ENCODE measurements at regions not wholly inside any gene's neighbourhood (a gene's known extent, or its start where the extent isn't known, plus 50 kb on each side); places are given as distances from the start of the nearest gene placed in this dataset.
A peak's percentile ranks its signal among the peaks of the same experiment; 100 is the strongest.
"Not testable (repeated sequence)": the region's sequence is repeated elsewhere in the genome, so short reads cannot be mapped to it uniquely, and the experiment has no call there.

DNA sequence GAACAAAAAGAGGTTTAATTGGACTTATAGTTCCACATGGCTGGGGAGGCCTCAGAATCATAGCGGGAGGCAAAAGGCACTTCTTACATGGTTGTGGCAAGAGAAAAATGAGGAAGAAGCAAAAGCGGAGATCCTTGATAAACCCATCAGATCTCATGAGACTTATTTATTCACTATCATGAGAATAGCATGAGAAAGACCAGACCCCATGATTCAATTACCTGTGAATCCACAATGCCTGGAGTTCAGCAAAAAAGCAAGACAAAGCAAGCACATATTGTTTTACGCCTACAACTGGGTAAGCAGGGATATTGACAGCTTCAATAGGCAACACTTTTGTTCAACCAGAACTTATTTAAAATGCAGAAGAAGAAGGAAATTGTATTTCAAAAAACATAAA lies 218.2 kb downstream of the RPL10L start:
- DNase-seq (ENCODE audit: low spot score), result no peak

DNA sequence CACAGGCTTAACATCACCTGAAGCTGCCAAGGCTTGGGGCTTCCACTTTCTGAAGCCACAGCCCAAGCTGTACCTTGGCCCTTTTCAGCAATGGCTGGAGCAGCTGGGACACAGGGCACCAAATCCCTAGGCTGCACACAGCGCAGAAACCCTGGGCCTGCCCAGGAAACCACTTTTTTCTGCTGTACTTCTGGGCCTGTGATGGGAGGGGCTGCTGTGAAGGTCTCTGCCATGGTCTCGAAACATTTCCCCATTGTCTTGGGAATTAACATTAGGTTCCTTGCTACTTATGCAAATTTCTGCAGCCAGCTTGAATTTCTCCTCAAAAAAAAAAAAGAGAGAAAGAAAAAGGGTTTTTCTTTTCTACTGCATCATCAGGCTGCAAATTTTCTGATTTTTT lies 219.1 kb downstream of the RPL10L start:
- no peak for DNase-seq (ENCODE audit: low spot score)

DNA sequence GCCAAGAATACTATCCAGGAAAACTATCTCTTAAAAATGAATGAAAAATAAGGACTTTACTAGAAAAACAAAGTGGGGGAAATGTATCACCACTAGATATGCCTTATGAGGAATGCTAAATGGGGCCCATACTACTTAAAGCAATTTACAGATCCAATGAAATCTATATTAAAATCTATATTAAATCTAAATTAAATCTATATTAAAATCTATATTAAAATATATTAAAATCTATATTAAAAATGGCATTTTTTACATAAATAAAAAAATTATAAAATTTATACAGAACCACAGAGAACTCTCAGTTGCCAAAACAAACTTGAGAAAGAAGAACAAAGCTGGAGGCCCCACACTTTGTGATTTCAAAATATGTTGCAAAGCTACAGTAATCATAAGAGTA lies 234.5 kb downstream of the RPL10L start:
- DNase-seq (ENCODE audit: low spot score), result no peak

DNA sequence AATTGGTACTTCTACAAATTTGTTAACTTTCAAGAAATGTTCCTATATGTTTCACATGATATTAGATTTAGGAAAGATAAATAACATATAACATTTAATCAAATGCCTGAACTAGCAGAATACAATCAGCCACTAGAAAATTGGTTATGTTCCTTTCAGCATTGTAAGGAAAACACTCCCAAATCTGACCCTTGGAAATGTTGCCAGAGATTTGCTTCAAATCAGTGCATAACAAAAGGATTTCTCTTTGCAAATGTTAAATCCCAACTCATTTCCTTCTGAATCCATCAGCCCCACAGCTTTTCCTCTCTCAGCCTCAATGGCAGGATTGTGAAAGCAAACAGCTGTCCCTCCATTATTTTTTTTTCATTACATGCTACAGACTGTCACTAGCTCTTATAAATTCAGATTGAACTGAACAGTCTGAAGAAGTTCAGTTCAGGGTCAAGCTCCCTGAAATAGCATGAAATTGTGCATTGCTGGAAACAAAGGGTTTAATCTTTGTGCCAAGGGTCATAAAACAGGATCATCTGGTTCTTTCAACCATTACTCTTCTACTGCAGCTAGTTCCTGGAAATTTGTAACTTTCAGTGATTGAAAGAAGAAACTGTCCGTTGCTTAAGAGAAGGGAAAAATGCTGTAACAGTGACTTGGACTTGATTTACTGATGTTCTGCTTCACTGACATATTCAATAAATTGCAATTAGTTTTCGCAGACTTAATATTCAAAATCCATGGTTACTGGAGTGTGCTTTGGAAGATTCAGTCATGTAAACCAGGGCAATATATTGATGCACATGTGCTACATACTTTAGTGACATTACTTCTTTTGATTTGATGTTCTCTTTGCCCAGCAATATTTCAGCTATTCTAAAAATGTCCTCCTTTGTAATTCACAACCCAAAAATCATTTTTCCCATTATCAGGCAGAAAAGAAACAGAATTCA lies 246.4 kb downstream of the RPL10L start:
- no peak for DNase-seq (ENCODE audit: low spot score)

DNA sequence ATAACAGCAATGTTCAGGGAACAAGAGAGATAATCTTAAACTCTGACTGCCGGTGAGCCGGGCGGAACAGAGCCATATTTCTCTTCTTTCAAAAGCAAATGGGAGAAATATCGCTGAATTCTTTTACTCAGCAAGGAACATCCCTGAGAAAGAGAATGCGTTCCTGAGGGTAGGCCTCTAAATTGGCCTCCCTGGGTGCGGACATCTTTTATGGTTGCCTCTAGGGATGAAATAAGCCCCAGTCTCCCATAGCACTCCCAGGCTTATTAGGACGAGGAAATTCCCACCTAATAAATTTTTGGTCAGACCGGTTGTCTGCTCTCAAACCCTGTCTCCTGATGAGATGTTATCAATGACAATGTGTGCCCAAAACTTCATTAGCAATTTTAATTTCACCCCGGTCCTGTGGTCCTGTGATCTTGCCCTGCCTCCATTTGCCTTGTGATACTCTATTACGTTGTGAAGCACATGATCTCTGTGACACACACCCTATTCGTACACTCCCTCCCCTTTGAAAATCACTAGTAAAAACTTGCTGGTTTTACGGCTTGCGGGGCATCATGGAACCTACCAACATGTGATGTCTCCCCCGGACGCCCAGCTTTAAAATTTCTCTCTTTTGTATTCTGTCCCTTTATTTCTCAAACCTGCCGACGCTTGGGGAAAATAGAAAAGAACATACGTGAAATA lies 249.4 kb downstream of the RPL10L start:
- DNase-seq (ENCODE audit: low spot score), result not testable (repeated sequence)

DNA sequence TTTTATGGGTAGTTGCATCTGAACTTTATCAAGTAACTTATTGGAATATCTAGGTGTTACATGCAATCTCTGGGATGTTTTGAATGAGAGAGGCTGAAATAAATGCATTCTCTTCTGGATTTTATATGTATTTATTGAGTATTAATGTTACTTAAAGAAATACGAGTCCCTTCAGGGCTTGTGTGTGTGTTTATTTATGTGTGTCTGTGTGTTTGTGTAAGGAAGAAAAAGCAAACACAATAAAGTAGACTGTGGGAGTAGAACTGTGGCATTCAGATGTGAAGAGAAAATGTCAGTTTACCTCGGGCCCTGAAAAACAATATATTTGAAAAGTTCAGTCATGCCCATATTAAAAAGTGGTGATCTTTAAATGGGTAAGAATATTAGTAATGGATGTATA lies 250.5 kb downstream of the RPL10L start:
- no peak for DNase-seq (ENCODE audit: low spot score)

DNA sequence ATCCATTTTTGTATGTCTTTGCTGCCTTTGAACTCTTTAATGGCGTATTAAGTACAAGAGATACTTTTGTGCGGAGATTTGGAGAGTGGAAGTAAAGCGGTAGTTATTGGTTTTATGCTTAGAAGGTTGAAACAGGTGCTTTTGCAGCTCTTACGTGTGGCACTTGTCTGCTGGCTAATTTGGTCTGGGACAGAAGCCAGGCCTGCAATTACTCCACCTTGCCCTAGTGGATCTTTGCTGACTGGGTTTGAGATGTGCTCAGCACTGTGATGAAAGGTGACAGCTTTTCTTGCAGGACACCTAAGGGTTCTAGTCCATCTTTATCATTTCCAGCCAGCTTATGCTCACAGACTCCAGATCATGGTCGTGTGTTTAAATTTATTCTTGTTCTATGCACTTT lies 252.5 kb downstream of the RPL10L start:
- no peak for DNase-seq (ENCODE audit: low spot score)

DNA sequence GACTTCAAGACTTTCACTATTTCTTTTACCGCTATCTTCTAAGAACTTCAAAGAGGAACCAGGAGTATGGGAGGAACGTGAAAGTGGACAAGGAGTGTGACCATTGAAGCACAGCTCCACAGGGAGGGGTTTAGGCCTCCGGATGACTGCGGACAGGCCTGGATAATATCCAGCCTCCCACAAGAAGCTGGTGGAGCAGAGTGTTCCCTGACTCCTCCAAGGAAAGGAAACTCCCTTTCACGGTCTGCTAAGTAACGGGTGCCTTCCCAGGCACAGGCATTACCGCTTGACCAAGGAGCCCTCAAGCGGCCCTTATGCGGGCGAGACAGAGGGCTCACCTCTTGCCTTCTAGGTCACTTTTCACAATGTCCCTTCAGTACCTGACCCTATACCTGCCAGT lies 267.0 kb downstream of the RPL10L start:
- no peak for DNase-seq (ENCODE audit: low spot score)

DNA sequence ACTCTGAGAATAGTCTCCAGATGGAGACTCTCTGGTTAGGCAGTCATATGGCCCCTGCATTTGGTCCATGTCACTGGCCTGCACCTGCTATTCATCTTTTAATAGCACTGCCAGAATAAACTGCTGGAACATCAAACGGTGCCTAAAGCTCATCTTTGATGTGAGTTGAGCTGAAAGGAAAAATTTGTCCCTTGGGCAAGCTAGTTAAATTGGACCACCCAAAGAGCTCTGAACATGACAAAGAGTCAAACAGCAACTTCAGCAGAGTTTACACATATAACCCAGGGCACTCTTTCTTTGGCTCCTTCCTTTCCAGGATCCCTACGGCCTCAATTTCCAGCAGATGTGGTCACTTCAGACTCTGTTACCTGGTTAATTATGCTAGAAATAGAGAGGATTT lies 269.9 kb downstream of the RPL10L start:
- DNase-seq (ENCODE audit: low spot score), result no peak

DNA sequence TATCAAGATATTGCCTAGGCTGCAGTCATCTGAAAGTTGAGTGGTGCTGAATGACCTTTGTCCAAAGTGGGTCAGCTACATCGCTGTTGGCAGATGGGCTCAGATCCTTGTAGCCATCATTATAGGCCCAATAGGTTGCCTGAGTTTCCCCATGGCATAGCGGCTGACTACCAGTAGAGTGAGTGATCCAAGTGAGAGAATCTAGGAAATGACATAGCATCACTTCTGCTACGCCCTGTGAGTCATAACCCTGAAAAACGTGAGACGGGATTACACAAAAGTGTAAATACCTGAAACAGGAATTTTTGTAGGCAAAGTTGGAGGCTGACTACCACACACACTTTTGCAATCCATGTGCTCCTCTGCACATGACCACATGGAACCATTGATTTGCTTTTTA lies 273.3 kb downstream of the RPL10L start:
- no peak for DNase-seq (ENCODE audit: low spot score)

DNA sequence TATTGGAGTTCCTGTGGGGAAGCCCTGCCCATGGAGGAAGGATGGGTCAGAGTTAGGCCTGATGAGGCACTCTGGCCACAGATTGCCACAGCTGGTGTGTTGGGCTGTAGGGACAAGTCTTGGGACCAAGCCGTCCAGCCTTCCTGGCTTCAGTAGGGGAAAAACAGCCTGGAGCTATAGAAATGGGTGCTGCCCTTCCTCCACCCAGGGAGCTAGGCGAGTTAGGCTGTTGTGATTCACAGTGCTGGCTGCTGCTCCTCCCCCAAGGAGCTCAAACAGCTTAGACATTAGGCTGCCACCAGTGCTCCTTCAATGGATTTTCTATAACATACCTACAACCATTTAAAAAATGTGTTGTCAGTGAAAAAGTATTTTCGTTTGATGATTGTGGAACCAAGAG lies 274.3 kb downstream of the RPL10L start:
- no peak for DNase-seq (ENCODE audit: low spot score)

DNA sequence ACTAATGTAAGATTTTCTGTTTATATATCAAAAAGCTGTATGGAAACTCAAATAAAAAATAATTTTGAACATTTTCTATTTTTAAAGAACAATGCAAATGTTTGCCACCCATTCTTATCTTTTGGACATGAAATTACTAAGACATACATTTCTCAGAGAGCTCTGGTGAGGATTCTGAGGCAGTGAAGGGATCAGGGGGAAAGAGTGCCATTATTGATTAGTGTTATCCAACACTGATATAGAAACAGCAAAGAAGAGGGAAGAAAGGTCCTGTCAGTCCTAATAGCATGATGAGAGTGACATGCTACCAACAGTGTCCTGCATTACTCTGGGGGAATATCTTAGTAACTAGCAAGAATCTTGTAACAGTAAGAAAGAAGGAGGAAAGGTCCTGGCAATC lies 282.2 kb downstream of the RPL10L start:
- no peak for DNase-seq (ENCODE audit: low spot score)

DNA sequence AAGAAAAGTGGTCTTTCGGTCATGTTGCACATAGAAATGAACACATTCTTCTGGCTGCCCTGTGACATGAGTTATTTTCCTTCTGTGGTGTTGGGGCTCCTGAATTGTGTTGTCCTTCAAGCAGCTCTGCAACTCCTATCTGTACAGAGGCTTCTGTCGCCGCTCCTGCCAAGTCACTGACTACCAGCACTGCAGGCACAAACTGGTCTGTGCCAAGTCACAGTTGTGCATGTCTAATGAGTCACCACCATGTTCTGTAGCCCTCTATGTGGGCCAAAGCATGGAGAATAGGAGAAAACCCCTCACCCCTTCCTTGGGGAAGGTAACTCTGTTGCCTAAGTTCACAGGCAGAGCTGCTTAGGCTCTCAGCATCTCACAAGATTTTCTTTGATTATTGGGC lies 283.3 kb downstream of the RPL10L start:
- peak; percentile 10 for DNase-seq (ENCODE audit: low spot score)

DNA sequence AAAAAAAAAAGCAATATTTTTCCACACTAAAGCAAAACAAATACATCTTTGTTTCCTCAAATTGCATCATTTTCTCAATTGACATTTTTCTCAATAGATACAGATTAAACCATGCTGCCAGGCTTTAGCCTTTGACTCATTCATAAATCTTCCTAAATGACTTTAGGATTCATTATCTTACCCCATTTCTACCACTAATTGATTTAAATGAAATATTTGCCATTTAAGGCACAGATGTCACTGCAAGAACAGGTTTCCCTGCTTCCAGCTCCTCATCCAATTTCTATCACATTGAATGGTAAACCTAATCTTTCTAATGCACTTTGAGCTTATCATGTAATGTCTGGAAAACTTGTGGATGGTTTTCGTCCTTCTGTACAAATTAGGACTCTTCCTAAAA lies 298.7 kb downstream of the RPL10L start:
- DNase-seq (ENCODE audit: low spot score), result no peak

DNA sequence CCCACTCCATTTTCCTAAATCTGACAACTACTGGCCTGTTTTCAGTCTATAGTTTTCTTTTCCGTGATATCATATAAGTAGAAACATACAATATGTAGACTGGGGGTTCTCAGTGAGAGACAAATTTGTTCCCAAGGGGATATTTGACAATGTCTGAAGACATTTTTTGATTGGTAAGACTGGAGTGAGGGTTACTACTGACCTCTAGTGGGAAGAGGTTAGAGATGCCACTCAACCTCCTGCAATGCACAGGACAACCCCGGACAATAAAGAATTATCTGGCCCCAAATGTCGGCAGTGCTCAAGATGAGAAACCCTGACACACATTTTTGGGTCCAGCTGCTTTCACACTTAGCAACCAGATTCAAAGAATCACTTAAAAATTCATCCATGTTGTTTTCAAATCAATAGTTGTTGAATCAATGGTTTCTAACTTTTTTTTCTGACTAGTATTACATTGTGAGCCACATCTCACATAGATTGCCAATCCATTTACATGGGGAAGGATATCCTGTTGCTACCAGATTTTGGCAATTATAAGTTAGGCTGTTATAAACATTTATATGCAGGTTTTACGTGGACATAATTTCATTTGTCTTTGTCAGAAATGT lies 307.1 kb downstream of the RPL10L start:
- DNase-seq (ENCODE audit: low spot score), result peak; percentile 7

DNA sequence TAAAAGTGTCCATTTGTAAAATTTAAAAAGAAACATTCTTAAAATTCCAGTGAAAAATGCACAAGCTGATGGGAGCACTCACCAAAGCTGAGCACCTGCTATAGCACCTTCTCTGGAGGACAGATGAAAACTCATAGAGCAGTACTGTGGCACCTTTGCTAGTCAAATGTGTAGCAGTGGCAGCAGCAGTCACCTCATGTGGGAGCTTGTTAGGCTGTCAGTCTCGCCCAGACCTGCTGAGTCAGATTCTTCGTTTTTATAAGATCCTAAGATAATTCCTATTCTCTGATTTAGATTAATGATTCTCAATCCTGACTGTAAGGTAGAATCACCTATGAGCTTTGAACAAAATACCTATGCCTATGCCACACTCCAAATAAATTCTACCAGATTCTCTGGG lies 325.8 kb downstream of the RPL10L start:
- DNase-seq (ENCODE audit: low spot score), result no peak

DNA sequence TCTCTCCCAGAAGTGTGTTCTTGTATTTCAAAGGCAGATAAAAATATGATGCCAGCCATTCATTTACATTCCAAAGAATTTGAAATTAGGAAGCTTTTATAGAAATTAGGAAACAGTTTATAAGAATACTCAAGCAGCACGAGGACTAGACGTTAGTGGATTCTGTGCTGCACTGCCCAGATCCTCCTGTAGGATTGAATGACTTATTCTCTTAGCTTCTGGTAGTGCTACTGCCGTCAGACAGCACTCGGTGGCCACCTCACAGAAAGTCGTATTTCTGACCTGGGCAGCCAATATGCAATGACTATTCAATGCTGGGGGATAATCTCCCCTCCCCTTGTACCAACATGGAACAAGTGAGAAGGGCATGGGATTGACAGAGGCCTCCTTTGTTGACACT lies 326.4 kb downstream of the RPL10L start:
- DNase-seq (ENCODE audit: low spot score), result no peak

DNA sequence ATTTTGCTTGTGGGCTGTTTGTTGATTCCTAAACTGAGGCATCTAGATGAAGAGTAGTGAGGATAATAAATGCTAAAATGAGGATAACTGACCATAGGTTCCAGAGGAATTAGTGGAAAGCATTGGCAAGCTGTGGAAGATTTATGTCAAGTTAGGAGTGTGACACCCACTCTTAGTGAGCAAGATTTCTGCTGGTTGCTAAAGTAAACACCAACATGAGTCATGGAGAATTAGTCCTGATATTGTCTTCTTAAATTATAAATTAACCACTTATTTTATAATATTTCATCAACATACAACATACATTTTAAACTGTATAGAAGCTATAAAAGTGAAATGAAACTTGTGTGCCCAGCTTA lies 328.2 kb downstream of the RPL10L start:
- no peak for DNase-seq (ENCODE audit: low spot score)

DNA sequence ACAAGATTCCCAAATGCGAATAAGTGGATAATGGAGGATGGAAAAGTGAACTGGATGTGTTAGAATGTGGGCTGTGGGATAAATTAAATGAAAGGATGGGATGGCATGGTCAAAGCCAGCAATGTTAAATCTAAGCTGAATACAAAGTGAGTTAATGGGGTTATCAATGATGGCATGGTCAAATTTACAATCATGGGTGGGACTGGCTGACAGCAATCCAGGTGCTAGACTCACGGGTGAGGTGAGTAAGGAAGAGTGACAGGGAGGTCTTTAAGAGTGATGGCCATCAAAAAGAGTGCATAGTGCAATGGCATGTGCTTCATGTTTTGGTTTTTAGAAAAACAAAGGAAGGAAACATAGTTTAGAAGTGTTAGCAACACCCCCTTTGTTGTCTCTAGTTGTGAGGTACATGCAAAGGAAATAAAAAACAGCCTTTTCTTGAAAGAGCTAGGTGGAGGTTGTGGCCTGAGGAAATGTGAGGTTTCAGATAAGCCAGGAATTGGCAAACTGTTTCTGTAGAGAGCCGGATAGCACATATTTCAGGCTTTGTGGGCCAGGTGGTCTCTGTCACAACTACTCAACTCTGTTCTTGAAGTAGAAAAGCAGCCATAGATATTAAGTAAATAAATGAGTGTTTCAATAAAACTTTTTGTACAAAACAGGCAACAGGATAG lies 328.7 kb downstream of the RPL10L start:
- no peak for DNase-seq (ENCODE audit: low spot score)

DNA sequence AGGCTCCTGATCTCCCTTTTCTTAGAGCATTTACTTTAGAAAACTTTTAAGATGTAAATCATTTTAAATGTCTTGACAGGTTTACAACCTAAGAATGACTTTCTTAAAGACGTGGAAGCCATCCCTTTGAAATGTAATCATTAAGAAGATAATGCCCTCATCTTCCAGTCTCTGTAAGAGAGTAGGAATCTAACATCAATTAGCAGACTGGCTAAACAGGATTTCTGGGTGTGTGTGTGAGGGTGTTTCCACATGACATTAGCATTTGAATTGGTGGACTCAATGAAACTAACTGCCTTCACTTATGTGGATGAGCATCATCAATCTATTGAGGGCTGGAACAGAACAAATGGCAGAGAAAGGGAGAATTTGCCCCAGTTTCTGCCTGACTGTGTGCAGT lies 329.5 kb downstream of the RPL10L start:
- no peak for DNase-seq (ENCODE audit: low spot score)

DNA sequence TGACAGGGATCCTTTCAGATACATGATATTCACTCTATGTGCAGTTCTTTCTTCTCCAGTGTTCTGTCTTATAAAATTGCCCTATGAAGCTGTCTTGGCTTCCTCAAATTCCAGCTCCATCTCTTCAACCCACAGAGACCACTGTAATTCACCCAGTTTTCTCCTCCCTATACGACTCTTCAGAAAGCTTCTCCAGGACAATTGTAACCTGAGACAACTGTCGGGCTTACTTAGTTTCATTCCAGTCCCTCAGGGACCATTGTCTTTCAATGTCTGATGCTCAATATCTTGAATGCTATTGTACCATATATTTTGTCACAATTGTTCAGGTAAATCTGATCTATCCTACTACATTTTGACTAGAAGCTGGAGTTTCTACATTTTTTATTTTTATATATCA lies 345.3 kb downstream of the RPL10L start:
- DNase-seq (ENCODE audit: low spot score), result no peak

DNA sequence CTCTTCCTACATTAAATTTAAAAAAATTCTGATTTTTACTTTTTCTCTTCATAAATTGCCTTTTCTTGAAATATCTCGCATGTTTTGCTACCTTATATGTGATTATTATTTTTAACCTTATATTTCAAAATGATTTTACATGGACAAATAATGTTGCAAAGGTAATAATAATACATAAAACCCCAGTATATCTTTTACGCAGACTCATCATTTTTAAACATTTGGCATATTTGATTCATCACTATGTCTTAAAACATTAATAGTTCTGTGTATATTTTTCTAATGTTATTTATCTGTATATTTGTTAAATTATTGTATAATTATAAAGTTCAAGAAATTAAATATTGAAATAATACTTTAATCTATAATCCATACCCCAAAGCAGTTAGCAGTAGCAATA lies 350.8 kb downstream of the RPL10L start:
- DNase-seq (ENCODE audit: low spot score), result no peak

DNA sequence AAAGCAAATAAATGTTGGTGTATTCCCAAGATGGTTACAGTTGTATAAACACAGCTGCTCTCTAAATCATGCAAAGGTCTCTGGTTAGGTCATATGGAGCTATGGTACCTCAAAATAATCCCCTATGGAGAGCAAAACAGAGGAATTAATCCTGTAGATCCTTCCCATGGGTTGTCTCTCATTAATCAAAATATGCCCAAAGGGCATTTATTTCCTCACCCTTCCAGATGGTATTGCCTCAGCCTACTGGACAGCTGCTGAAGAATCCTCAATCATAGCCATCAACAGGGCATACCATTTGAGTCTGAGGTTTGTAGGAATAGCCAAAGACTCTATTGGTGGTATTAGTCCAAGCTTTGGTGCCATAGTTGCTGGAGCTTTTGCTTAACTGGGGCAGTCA lies 360.9 kb downstream of the RPL10L start:
- DNase-seq (ENCODE audit: low spot score), result no peak

Measured in cerebellar cortex (tissue), 1 donor.